DMS53 treated with DMSO at 0.1 percent for 48 hours (cell line): ENCODE measurements at regions not wholly inside any gene's neighbourhood (a gene's known extent, or its start where the extent isn't known, plus 50 kb on each side); places are given as distances from the start of the nearest gene placed in this dataset.

Experiments used
- DNase-seq: peaks from one replicate; lab custom pipeline; 2025; ENCODE audit not compliant: unreplicated experiment; lab: John Stamatoyannopoulos, UW

GRCh38 chr12:100675432-100675831 lies 101.9 kb downstream of the GAS2L3 start:
- DNase-seq, result peak; percentile 47

GRCh38 chr12:100681074-100681473 lies 107.6 kb downstream of the GAS2L3 start:
- DNase-seq, result no peak

- DNase-seq, result no peak
These were observed 108.7 kb downstream of the GAS2L3 start for GRCh38 chr12:100682178-100682577.

DNA sequence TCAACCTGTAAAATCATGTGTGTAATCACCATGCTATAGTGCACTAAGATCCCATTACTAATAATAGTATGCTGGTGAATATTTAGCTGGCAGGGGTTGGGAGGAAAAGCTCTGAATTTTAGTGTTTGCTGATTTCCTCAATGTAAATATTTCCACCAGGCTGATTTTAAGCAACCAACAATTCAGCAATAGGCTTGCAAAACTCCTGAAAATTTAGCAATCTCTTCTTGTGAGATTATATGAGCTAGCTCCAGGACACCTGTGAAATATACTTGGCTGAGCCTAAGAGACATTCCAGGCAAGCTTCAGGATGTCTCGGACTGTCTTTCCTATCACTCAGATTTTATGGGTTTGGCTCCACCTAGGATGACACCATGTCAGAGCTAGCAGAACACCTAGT lies 106.9 kb upstream of the ANO4 start:
- no peak for DNase-seq

- peak; percentile 81 for DNase-seq
These were observed 106.1 kb upstream of the ANO4 start for GRCh38 chr12:100688451-100688864.

DNA sequence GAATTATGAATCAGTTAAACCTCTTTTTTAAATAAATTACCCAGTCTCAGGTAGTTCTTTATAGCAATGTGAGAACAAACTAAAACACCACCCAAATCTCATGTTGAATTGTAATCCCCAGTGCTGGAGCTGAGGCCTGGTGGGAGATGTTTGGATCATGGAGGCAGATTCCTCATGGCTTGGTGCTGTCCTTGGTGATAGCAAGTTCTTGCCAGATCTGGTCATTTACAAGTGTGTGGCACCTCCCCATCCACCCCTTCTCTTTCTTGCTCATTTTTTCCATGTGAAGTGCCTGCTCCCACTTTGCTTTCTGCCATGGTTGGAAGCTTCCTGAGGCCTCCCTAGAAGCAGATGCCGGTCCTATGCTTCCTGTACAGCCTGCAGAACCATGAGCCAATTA lies 102.1 kb upstream of the ANO4 start:
- DNase-seq, result no peak

DNA sequence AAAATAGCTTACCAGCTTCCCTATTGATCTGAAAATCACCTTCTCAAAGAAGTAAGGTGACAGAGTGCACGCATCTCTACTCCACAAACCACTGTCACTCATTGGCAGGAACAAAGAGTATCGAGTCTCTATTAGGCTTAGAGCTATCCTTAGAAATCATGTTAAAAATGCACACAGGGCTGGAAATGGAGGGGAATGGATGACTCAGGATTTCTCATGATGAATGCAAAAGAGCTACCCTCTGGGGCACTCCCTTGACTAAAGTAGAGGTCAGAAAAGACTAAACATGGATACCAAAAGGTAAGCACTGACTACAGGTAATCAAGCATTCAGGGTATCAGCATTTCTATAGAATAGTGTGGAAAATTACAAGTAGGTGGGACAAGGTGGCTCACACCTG lies 96.1 kb upstream of the ANO4 start:
- no peak for DNase-seq

- DNase-seq, result no peak
These were observed 95.4 kb upstream of the ANO4 start for GRCh38 chr12:100699209-100699608.

DNA sequence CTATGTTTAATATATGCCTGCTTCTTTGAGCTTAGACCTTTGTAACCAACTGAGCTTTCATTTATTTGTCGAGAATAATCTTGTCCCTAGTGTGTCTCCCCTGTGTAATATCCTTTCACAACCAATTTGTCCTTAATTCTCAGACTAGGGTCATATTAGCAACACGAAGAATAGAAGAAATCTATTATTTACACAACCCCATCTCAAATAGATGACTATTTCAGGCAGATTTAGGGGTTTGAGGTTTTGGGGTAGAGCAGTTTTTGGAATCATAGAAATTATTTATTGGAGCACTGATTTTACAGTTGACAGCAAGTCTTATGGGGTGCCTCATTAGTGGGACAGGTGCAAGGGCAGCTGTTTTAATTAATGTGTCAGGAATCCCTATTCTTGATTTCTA lies 91.2 kb upstream of the ANO4 start:
- DNase-seq, result no peak

- DNase-seq, result no peak
These were observed 90.7 kb upstream of the ANO4 start for GRCh38 chr12:100703868-100704267.

DNA sequence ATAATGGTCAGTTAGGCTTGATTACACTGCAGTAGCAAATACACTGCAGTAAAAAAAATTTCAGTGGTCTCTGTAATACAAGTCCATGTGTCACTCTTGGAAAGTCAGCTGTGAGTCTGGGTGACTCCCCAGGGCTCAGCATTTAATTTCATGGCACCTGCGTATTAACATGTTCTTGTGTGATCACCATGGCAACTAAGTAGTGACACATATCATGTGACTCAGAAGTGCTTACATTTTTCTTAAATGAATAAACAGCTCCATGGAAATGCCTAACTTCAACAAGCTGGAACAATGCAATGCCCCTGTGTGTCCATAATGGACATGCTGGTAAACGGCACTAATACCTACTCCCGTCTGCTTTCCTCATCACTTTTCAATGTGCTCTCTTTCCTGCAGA lies 88.5 kb upstream of the ANO4 start:
- DNase-seq, result peak; percentile 78

- DNase-seq, result no peak
These were observed 86.0 kb upstream of the ANO4 start for GRCh38 chr12:100708591-100708990.

GRCh38 chr12:100715976-100716944 lies 78.3 kb upstream of the ANO4 start:
- peak; percentile 21 for DNase-seq

GRCh38 chr12:100716945-100717732 lies 77.4 kb upstream of the ANO4 start:
- peak; percentile 11 for DNase-seq

GRCh38 chr12:100717733-100718067 lies 76.9 kb upstream of the ANO4 start:
- DNase-seq, result no peak

DNA sequence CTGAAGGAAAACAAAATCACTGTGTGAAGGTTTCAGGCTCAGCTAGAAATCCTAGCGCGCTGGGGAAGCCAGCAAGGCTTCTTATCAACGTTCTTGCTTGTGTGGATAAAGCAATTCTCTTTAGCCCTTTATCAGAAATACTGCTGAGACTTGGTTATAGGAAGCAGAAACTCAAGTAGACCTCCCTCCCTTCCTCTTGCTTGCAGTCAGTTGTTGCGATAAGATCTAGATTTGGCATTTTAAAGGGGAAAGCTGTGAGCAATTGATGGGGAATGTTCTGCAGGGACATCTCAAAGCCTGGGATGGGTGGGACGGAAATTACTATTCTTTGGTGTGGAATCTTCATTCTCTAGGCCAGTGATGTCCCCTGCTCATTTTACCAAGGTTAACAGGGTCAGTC lies 76.4 kb upstream of the ANO4 start:
- no peak for DNase-seq

DNA sequence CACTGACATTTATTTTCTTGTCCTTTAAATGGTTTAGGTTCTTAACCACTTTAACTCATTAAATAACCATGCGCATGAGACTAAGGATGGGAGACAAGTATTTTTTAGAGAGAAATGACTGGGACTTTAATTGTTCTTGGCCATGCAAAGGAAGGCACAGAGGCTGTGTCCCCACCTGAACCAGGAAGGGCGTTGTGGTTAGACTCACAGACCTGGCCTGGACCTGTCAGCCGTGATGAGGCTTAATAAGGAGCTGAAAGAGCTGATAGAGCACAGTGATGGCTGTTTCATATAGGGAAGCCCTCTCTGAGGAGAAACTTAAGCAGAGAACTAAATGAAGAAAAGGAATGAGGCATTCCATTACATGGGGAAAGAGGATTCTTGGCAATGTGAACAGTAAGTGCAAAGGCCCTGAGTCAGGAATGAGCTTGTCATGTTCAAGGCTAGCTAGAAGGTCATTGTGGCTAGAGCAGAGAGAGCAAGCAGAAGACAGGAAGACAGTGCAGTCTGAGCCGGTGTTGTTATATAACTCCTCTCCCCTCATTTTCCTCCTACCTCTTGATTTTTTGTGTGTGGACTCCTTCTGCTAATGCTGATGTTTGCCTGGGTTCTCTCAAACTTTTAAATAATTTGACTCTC lies 74.4 kb upstream of the ANO4 start:
- DNase-seq, result no peak

DNA sequence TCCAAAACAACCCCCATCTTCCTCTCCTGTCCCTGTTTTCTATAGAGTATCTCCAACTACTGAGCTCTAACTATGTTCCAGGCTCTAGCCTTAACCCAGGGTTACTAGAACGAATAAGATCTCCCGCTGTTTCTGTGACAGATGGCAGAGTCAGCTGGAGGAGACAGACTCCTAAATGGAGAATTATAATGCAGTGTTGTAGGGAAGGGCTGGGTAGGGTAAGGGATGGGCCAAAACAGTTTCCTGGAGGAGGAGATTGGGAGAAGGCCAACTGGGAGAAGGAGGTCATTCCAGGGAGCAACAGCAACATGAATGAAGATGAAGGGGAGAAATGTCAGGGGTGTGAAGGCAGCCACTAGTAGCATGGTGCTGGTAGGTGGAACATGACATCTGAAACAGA lies 73.4 kb upstream of the ANO4 start:
- no peak for DNase-seq

GRCh38 chr12:100724071-100724470 lies 70.5 kb upstream of the ANO4 start:
- DNase-seq, result no peak

- DNase-seq, result peak; percentile 49
These were observed 60.6 kb upstream of the ANO4 start for GRCh38 chr12:100733817-100734593.

- no peak for DNase-seq
These were observed 57.4 kb upstream of the ANO4 start for GRCh38 chr12:100737168-100737567.
